IMR-90 (cell line): ENCODE measurements at regions not wholly inside any gene's neighbourhood (a gene's known extent, or its start where the extent isn't known, plus 50 kb on each side); places are given as distances from the start of the nearest gene placed in this dataset.

Source experiments
- ATAC-seq: fragments of 200-7000 bp; cut with Tn5 transposase; 2 replicates; pipeline ENCODE4 v1.9.1; 2020; ENCODE audit warnings: low read depth, mild to moderate bottlenecking, moderate library complexity
- BruUV-seq: library from RNA; stranded (reverse); fragments of 400-500 nt; replicated peaks from 2 replicates; lab custom pipeline; 2021; lab: Mats Ljungman, UMichigan
- CTCF ChIA-PET: fragments of 300-600 bp; formaldehyde crosslinking; extraction: SDS; loops from one replicate; lab custom pipeline; 2021; ENCODE audit warnings: antibody characterized with exemption; lab: Yijun Ruan, JAX
- POLR2A ChIA-PET: fragments of 300-600 bp; sonication (Branson Sonifier 250); formaldehyde crosslinking; loops from one replicate; lab custom pipeline; 2022; ENCODE audit warnings: antibody characterized with exemption; ENCODE audit not compliant: unreplicated experiment; lab: Charles Lee
- DNase-seq: peaks from one replicate; pipeline ENCODE4 v3.0.0; 2013
- H2AFZ ChIP-seq: replicated peaks from 2 replicates; pipeline ENCODE3; 2013; ENCODE audit warnings: low read length, mild to moderate bottlenecking; ENCODE audit not compliant: poor library complexity
- H2AK5ac ChIP-seq: 2 replicates; pipeline ENCODE4 v1.6.1; 2013; ENCODE audit warnings: low read depth, low read length, inconsistent platforms
- H2AK9ac ChIP-seq: replicated peaks from 2 replicates; pipeline ENCODE3; 2013; ENCODE audit warnings: mild to moderate bottlenecking, low read depth, low read length, moderate library complexity; ENCODE audit not compliant: poor library complexity
- H2BK120ac ChIP-seq: 2 replicates; pipeline ENCODE4 v1.6.1; 2013; ENCODE audit warnings: low read depth, low read length, inconsistent platforms
- H2BK15ac ChIP-seq: 3 replicates; pipeline ENCODE4 v1.6.1; 2013; ENCODE audit warnings: low read depth, low read length, inconsistent platforms
- H2BK20ac ChIP-seq: 2 replicates; pipeline ENCODE4 v1.6.1; 2013; ENCODE audit warnings: low read depth, mild to moderate bottlenecking, inconsistent platforms, low read length, moderate library complexity
- H2BK5ac ChIP-seq: 2 replicates; pipeline ENCODE4 v1.6.1; 2013; ENCODE audit warnings: mild to moderate bottlenecking, low read depth, low read length, inconsistent platforms; ENCODE audit not compliant: poor library complexity, severe bottlenecking
- H3K14ac ChIP-seq: replicated peaks from 2 replicates; pipeline ENCODE4 v1.6.1; 2013; ENCODE audit warnings: low read depth, low read length, inconsistent platforms
- H3K18ac ChIP-seq: 2 replicates; pipeline ENCODE4 v1.6.1; 2013; ENCODE audit warnings: low read depth, low read length, control low read depth
- H3K23ac ChIP-seq: 2 replicates; pipeline ENCODE4 v1.6.1; 2013; ENCODE audit warnings: low read depth, low read length, inconsistent platforms
- H3K27ac ChIP-seq: 2 replicates; pipeline ENCODE4 v1.5.1; 2013; ENCODE audit warnings: mild to moderate bottlenecking, control low read depth, low read length; ENCODE audit not compliant: insufficient read depth
- H3K27me3 ChIP-seq: 2 replicates; pipeline ENCODE4 v1.6.1; 2013; ENCODE audit warnings: low read length; ENCODE audit not compliant: control insufficient read depth, insufficient read depth
- H3K36me3 ChIP-seq: 2 replicates; pipeline ENCODE4 v1.6.1; 2013; ENCODE audit warnings: low read length, mixed read lengths; ENCODE audit not compliant: control insufficient read depth, insufficient read depth
- H3K4ac ChIP-seq: 2 replicates; pipeline ENCODE4 v1.6.1; 2013; ENCODE audit warnings: low read depth, low read length, inconsistent platforms
- H3K4me1 ChIP-seq: 2 replicates; pipeline ENCODE4 v1.6.1; 2013; ENCODE audit warnings: low read length, mixed read lengths; ENCODE audit not compliant: control insufficient read depth, insufficient read depth
- H3K4me2 ChIP-seq: 2 replicates; pipeline ENCODE4 v1.6.1; 2013; ENCODE audit warnings: low read depth, mild to moderate bottlenecking, control low read depth, low read length, moderate library complexity
- H3K4me3 ChIP-seq: 2 replicates; pipeline ENCODE4 v1.5.1; 2013; ENCODE audit warnings: low read depth, mild to moderate bottlenecking, control low read depth, low read length, moderate library complexity; ENCODE audit not compliant: insufficient read depth
- H3K56ac ChIP-seq: 2 replicates; pipeline ENCODE4 v1.6.1; 2013; ENCODE audit warnings: low read length, inconsistent platforms; ENCODE audit not compliant: insufficient read depth; ENCODE audit errors: extremely low read depth
- H3K79me1 ChIP-seq, 2 experiments: 2 replicates each; pipeline ENCODE4 v1.6.1; 2013; ENCODE audit warnings: low read length in 2 of 2, inconsistent platforms in 1 of 2, low read depth in 1 of 2
- H3K9ac ChIP-seq: 2 replicates; pipeline ENCODE4 v1.6.1; 2013; ENCODE audit warnings: low read depth, low read length, control low read depth
- H3K9me1 ChIP-seq: 2 replicates; pipeline ENCODE4 v1.6.1; 2013; ENCODE audit warnings: low read length, inconsistent platforms; ENCODE audit not compliant: insufficient read depth
- H3K9me3 ChIP-seq: 2 replicates; pipeline ENCODE4 v1.6.1; 2013; ENCODE audit warnings: low read length; ENCODE audit not compliant: control insufficient read depth, insufficient read depth
- H4K20me1 ChIP-seq: 2 replicates; pipeline ENCODE4 v1.6.1; 2013; ENCODE audit warnings: low read length, inconsistent platforms; ENCODE audit not compliant: insufficient read depth
- H4K5ac ChIP-seq: 2 replicates; pipeline ENCODE4 v1.6.1; 2013; ENCODE audit warnings: mild to moderate bottlenecking, low read depth, low read length, control low read depth
- H4K8ac ChIP-seq, 2 experiments: 2 replicates each; pipeline ENCODE4 v1.6.1; 2013; ENCODE audit warnings: low read depth in 2 of 2, low read length in 2 of 2, control low read depth in 1 of 2, inconsistent platforms in 1 of 2
- H4K91ac ChIP-seq: 2 replicates; pipeline ENCODE4 v1.6.1; 2013; ENCODE audit warnings: low read depth, low read length, inconsistent platforms; ENCODE audit not compliant: insufficient read depth
- FOS ChIP-seq: fragments of 150-350 bp; IDR thresholded peaks from 2 replicates; pipeline ENCODE4 v1.6.1; 2016; ENCODE audit warnings: low read depth, low read length
- MXI1 ChIP-seq: IDR thresholded peaks from 2 replicates; pipeline ENCODE4 v1.6.1; 2012; ENCODE audit warnings: low read depth, mild to moderate bottlenecking, low read length, moderate library complexity, borderline replicate concordance
- RCOR1 ChIP-seq: IDR thresholded peaks from 2 replicates; pipeline ENCODE4 v1.6.1; 2012; ENCODE audit warnings: mild to moderate bottlenecking, low read length, improper control_type of control experiment; ENCODE audit not compliant: insufficient replicate concordance
- RFX5 ChIP-seq: IDR thresholded peaks from 2 replicates; pipeline ENCODE4 v1.8.0; 2012; ENCODE audit warnings: low read depth, mild to moderate bottlenecking, low read length, moderate library complexity
- SMC3 ChIP-seq: fragments of 150-350 bp; IDR thresholded peaks from 2 replicates; pipeline ENCODE4 v1.6.1; 2016; ENCODE audit warnings: low read depth, mild to moderate bottlenecking, antibody characterized with exemption, low read length, moderate library complexity
- WGBS, 2 experiments: methylation state at CpG; one replicate each; pipeline versions ENCODE4 v1.1.5 to v1.1.7; 2013; ENCODE audit warnings: missing lambda C conversion rate in 2 of 2; ENCODE audit not compliant: insufficient read length in 1 of 2; ENCODE audit errors: extremely low coverage in 2 of 2; 5-methylcytosine and 5-hydroxymethylcytosine counted together
- dilution Hi-C: fragments of 300-500 bp; cut with HindIII; formaldehyde crosslinking; loops from one replicate; pipeline ENCODE4 v1.14.3; 2018; ENCODE audit warnings: low sequenced_read_pairs; ENCODE audit not compliant: unreplicated experiment
- in situ Hi-C: fragments of 300-500 bp; cut with MboI; formaldehyde crosslinking; loops from 3 replicates; pipeline ENCODE4 v1.14.3; 2019; ENCODE audit warnings: low sequenced_read_pairs, inconsistent platforms, mixed read lengths
- intact Hi-C: fragments of 100-400 bp; cut with micrococcal nuclease; formaldehyde crosslinking; loops from 2 replicates; pipeline ENCODE4 v1.10.0; 2022
- TF ChIP-seq, protein P1 (sequence below): conservative IDR thresholded peaks from 2 replicates; pipeline ENCODE4 v1.5.1; 2012; ENCODE audit warnings: mild to moderate bottlenecking, low read depth, low read length, improper control_type of control experiment

DNA sequence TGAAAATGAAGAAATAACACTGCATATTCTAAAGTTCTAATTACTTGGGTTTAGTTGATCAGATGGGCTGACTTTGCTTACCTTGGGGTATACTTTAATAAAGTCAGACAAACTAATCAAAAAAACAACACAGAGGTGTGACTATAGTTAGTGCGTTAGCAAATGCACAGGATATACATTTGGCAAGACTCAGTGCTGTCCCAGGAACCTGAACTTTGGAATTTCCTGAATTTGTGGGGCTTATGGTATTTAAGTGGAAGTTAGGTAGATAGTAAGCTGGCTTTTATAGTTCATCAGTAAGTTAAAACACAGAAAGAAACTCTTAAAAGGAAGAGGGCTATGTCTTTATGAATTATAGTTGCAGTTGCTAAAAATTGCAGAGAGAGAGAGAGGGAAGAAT, 302.6 kb upstream of the DDI1 start:
- Histone ChIP-seq H3K18ac (no peak overlapping the region), H3K9me3 (no peaks in the 10 kb centered on the region), H2BK120ac (no peak overlapping the region), H3K4me2 (no peak overlapping the region), H2AK9ac (no peak overlapping the region), H2AK5ac (no peak overlapping the region), H3K56ac (no peak overlapping the region), H4K91ac (no peak overlapping the region), H3K79me1 (no peaks in the 10 kb centered on the region), H3K4me3 (no peak overlapping the region), H3K27me3 (no peaks in the 10 kb centered on the region), H3K9me1 (0 out of 2 replicates have a peak, but pooled peaks cover 4% of the 10 kb centered on the region), H3K9ac (no peak overlapping the region), H2BK5ac (no peak overlapping the region), H4K8ac (no peak overlapping the region), H3K4ac (no peak overlapping the region), H2BK15ac (no peak overlapping the region), H3K27ac (no peak overlapping the region), H2AFZ (no peak overlapping the region), H4K5ac (no peak overlapping the region), H3K14ac (no peak overlapping the region), H3K36me3 (no peaks in the 10 kb centered on the region), H3K4me1 (peaks cover 3% of the 10 kb centered on the region), H4K20me1 (no peaks in the 10 kb centered on the region), H3K23ac (no peak overlapping the region), H2BK20ac (no peak overlapping the region)
- ChIA-PET CTCF (no interaction called here), POLR2A (no interaction called here)
- intact Hi-C loops (no loop called here), in situ Hi-C loops (no loop called here), dilution Hi-C loops (no loop called here)
- no peak for DNase-seq
- no TSS peak for BruUV-seq
- TF ChIP-seq SMC3 (no peak), RCOR1 (no peak), RFX5 (no peak), FOS (no peak), MXI1 (no peak)
- TF ChIP-seq, protein P1, sequence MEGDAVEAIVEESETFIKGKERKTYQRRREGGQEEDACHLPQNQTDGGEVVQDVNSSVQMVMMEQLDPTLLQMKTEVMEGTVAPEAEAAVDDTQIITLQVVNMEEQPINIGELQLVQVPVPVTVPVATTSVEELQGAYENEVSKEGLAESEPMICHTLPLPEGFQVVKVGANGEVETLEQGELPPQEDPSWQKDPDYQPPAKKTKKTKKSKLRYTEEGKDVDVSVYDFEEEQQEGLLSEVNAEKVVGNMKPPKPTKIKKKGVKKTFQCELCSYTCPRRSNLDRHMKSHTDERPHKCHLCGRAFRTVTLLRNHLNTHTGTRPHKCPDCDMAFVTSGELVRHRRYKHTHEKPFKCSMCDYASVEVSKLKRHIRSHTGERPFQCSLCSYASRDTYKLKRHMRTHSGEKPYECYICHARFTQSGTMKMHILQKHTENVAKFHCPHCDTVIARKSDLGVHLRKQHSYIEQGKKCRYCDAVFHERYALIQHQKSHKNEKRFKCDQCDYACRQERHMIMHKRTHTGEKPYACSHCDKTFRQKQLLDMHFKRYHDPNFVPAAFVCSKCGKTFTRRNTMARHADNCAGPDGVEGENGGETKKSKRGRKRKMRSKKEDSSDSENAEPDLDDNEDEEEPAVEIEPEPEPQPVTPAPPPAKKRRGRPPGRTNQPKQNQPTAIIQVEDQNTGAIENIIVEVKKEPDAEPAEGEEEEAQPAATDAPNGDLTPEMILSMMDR = no peak
- ATAC-seq = no peak
- WGBS, 2 experiments = no CpG with 5 or more reads among the region's 1 CpG
